ENCODE measurements at regions not wholly inside any gene's neighbourhood (a gene's known extent, or its start where the extent isn't known, plus 50 kb on each side); places are given as distances from the start of the nearest gene placed in this dataset.

DNA sequence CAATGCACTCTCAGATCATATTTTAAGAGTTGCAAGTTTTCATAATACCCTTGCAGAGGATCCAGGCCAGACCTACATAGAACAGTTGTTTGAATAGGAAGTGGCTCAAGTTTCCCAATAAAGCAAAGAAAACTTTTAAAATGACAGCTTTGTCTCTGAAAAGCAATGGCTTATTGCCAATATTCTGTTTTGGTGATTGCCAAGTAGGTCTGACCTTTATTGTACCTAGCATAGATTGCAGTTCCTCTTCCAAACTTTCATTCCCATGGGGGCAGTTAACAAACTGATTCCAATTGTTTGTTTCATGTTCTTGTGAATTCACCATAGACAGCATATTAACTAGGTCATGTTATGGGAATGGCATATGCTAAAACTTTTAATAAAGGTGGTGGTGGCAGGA is 664.6 kb upstream of the CA10 start:
- ChIA-PET POLR2A (no interaction called here), CTCF (no interaction called here)
- ATAC-seq (ENCODE audit: poor library complexity) (no peak), DNase-seq (no peak)
- H3K36me3 Mint-ChIP-seq (ENCODE audit: low read depth) = no peaks in the 10 kb centered on the region
- no peak overlapping the region for H3K4me3 Mint-ChIP-seq
- H3K27ac ChIP-seq (ENCODE audit: low read depth in 1 of 2, low read length in 2 of 2) = no peak overlapping the region
- no peaks in the 10 kb centered on the region for H3K27me3 Mint-ChIP-seq
- no peaks in the 10 kb centered on the region for H3K27me3 ChIP-seq (ENCODE audit: control insufficient read depth in 1 of 2, insufficient read depth in 2 of 2, low read length in 2 of 2)
- TF ChIP-seq, protein P1, sequence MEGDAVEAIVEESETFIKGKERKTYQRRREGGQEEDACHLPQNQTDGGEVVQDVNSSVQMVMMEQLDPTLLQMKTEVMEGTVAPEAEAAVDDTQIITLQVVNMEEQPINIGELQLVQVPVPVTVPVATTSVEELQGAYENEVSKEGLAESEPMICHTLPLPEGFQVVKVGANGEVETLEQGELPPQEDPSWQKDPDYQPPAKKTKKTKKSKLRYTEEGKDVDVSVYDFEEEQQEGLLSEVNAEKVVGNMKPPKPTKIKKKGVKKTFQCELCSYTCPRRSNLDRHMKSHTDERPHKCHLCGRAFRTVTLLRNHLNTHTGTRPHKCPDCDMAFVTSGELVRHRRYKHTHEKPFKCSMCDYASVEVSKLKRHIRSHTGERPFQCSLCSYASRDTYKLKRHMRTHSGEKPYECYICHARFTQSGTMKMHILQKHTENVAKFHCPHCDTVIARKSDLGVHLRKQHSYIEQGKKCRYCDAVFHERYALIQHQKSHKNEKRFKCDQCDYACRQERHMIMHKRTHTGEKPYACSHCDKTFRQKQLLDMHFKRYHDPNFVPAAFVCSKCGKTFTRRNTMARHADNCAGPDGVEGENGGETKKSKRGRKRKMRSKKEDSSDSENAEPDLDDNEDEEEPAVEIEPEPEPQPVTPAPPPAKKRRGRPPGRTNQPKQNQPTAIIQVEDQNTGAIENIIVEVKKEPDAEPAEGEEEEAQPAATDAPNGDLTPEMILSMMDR (IDR thresholded peaks at IDR 0.05) = no peak
- H3K4me1 Mint-ChIP-seq (ENCODE audit: low read depth) = no peaks in the 10 kb centered on the region
- H3K27ac Mint-ChIP-seq = no peak overlapping the region
- H3K4me3 ChIP-seq (ENCODE audit: low read length) = no peak overlapping the region
- H3K4me1 ChIP-seq (ENCODE audit: insufficient read depth, low read length) = no peaks in the 10 kb centered on the region
- peaks cover 5% of the 10 kb centered on the region for H3K9me3 Mint-ChIP-seq
- intact Hi-C loops (cut with DNase I, micrococcal nuclease) = no loop called here
- peaks cover 0 to 4% of the 10 kb centered on the region in 2 experiments for H3K9me3 ChIP-seq (ENCODE audit: control insufficient read depth in 1 of 2, insufficient read depth in 1 of 2, low read length in 2 of 2)
- no peaks in the 10 kb centered on the region for H3K36me3 ChIP-seq (ENCODE audit: insufficient read depth, low read length)

DNA sequence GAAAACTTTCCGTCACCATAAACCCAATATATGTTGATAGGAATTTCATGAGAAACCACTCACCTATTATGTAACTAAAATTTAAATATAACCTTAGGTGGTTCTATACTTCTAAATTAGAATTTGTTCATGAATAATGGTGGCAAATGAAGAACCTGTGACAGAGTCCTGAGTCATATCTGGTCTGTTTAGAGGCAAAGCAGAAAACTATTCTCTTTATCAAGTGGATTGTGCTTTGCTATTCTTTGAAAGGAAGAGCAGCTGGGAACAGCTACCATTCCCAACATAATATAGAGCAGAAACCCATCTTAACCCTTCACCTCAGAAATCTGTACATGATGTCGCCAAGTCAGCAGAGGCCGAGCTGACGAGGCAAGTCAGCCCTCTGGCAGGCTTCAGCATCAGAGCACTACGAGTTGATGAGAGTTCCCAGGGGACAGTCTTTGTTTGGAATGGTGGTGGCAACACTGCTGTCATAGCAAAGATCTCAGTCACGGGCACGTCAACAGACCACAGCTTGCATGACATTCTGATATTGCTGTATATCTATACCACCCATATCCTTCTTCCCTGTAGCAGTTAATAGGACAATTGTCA is 631.9 kb upstream of the CA10 start:
- no peaks in the 10 kb centered on the region for H3K4me1 ChIP-seq (ENCODE audit: insufficient read depth, low read length)
- intact Hi-C loops (cut with DNase I, micrococcal nuclease) = no loop called here
- TF ChIP-seq, protein P1 (IDR thresholded peaks at IDR 0.05) = no peak

DNA sequence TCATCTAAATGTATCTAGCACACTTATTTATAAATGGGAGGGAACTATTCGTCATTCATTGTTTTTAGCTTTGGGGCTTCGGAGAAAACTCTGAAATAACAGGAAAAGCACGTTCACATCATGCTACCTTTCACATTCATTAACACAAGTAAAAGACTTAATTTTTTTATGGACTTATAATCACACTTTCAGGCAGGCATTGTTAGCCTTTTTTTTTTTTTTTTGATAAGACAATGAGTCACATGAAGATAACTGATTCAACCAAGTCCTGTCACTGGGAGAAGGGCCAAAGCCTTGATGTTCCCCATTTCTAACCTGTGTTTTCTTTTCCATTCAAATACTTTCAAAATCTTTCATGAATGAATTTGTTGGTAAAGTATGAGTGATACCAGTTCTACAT is 631.3 kb upstream of the CA10 start:
- Mint-ChIP-seq H3K36me3 (ENCODE audit: low read depth) (no peaks in the 10 kb centered on the region), H3K9me3 (no peaks in the 10 kb centered on the region), H3K4me3 (no peak overlapping the region), H3K27ac (no peak overlapping the region), H3K27me3 (no peaks in the 10 kb centered on the region), H3K4me1 (ENCODE audit: low read depth) (no peaks in the 10 kb centered on the region)
- Histone ChIP-seq H3K27me3 (ENCODE audit: control insufficient read depth in 1 of 2, insufficient read depth in 2 of 2, low read length in 2 of 2) (no peaks in the 10 kb centered on the region), H3K36me3 (ENCODE audit: insufficient read depth, low read length) (no peaks in the 10 kb centered on the region), H3K9me3 (ENCODE audit: control insufficient read depth in 1 of 2, insufficient read depth in 1 of 2, low read length in 2 of 2) (peaks cover 0 to 8% of the 10 kb centered on the region in 2 experiments), H3K4me3 (ENCODE audit: low read length) (no peak overlapping the region), H3K27ac (ENCODE audit: low read depth in 1 of 2, low read length in 2 of 2) (no peak overlapping the region), H3K4me1 (ENCODE audit: insufficient read depth, low read length) (no peaks in the 10 kb centered on the region)
- ChIA-PET POLR2A (no interaction called here), CTCF (no interaction called here)
- ATAC-seq (ENCODE audit: poor library complexity) = no peak
- no peak for DNase-seq
- TF ChIP-seq, protein P1 (IDR thresholded peaks at IDR 0.05) = no peak
- intact Hi-C loops (cut with DNase I, micrococcal nuclease) = no loop called here

More for the DNA sequence above, 631.9 kb upstream of the CA10 start:
- H3K4me3 ChIP-seq (ENCODE audit: low read length) = no peak overlapping the region
- Mint-ChIP-seq H3K9me3 (no peaks in the 10 kb centered on the region), H3K4me3 (no peak overlapping the region), H3K27me3 (no peaks in the 10 kb centered on the region), H3K27ac (no peak overlapping the region), H3K36me3 (ENCODE audit: low read depth) (no peaks in the 10 kb centered on the region), H3K4me1 (ENCODE audit: low read depth) (no peaks in the 10 kb centered on the region)
- no peak overlapping the region for H3K27ac ChIP-seq (ENCODE audit: low read depth in 1 of 2, low read length in 2 of 2)
- ATAC-seq (ENCODE audit: poor library complexity) = no peak
- ChIA-PET POLR2A (no interaction called here), CTCF (no interaction called here)
- H3K9me3 ChIP-seq (ENCODE audit: control insufficient read depth in 1 of 2, insufficient read depth in 1 of 2, low read length in 2 of 2) = peaks cover 0 to 8% of the 10 kb centered on the region in 2 experiments
- no peaks in the 10 kb centered on the region for H3K36me3 ChIP-seq (ENCODE audit: insufficient read depth, low read length)
- DNase-seq = no peak
- no peaks in the 10 kb centered on the region for H3K27me3 ChIP-seq (ENCODE audit: control insufficient read depth in 1 of 2, insufficient read depth in 2 of 2, low read length in 2 of 2)
